ENCODE measurements at regions not wholly inside any gene's neighbourhood (a gene's known extent, or its start where the extent isn't known, plus 50 kb on each side); places are given as distances from the start of the nearest gene placed in this dataset.

DNA sequence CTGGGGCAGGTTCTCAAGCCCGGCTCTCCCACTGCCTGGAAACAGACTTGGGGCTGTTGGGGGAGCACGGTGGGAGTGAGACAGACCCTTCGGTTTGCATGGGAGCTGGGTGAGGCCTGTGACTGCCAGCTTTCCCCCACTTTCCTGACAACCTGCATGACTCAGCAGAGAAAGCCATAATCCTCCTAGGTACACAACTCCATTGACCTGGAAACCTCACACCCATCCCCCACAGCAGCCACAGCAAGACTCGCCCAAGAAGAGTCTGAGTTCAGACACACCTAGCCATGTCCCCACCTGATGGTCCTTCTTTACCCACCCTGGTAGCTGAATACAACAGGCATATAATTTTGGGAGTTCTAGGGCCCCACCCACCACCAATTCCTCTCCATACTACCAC, 57.6 kb upstream of the UBQLN2 start:
- TF ChIP-seq, protein P1, sequence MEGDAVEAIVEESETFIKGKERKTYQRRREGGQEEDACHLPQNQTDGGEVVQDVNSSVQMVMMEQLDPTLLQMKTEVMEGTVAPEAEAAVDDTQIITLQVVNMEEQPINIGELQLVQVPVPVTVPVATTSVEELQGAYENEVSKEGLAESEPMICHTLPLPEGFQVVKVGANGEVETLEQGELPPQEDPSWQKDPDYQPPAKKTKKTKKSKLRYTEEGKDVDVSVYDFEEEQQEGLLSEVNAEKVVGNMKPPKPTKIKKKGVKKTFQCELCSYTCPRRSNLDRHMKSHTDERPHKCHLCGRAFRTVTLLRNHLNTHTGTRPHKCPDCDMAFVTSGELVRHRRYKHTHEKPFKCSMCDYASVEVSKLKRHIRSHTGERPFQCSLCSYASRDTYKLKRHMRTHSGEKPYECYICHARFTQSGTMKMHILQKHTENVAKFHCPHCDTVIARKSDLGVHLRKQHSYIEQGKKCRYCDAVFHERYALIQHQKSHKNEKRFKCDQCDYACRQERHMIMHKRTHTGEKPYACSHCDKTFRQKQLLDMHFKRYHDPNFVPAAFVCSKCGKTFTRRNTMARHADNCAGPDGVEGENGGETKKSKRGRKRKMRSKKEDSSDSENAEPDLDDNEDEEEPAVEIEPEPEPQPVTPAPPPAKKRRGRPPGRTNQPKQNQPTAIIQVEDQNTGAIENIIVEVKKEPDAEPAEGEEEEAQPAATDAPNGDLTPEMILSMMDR (IDR thresholded peaks at IDR 0.05 in 2 of 3, conservative IDR thresholded peaks at IDR 0.05 in 1 of 3; ENCODE audit: control insufficient read depth in 2 of 3, extremely low read depth in 1 of 3, insufficient read depth in 1 of 3, low read depth in 3 of 3, low read length in 3 of 3) = no peak
- TF ChIP-seq GABPA (IDR thresholded peaks at IDR 0.05; ENCODE audit: low read depth) (no peak), HDAC6 (IDR thresholded peaks at IDR 0.05; ENCODE audit: unreplicated experiment) (no peak), POLR2AphosphoS5 (IDR thresholded peaks at IDR 0.05; ENCODE audit: low read length) (no peak)

All from GM12878 (cell line).